SKM-1 treated with dmso at 0.1 percent for 144 hours (cell line): ENCODE measurements at regions not wholly inside any gene's neighbourhood (a gene's known extent, or its start where the extent isn't known, plus 50 kb on each side); places are given as distances from the start of the nearest gene placed in this dataset.

Source experiments
- DNase-seq: peaks from one replicate; lab custom pipeline; 2025; ENCODE audit not compliant: unreplicated experiment; lab: John Stamatoyannopoulos, UW

- DNase-seq: no peak
Measured at GRCh38 chr5:61949054-61949678, 356.8 kb upstream of the KIF2A start.

GRCh38 chr5:61949679-61950435 is 356.1 kb upstream of the KIF2A start:
- no peak for DNase-seq

GRCh38 chr5:61951295-61951694 is 354.7 kb upstream of the KIF2A start:
- DNase-seq: no peak

DNA sequence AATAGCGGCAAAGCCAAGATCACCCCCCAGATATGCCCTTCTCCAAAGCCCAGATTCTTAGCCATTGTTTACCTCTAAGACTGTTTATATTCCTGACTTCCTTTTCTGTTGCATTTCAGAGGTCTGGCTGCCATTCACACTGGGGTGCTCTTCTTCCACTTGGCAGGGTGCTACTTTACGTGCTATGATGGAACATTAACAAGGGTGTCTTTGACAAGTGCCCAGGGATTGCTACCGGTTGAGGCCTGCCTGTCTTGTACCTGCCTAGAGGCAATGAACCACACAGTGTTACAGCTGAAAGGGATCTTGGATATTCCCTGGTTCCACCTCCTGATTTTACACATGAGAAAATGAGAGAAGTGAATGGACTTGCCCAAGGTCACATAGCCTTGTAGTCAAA is 352.1 kb upstream of the KIF2A start:
- no peak for DNase-seq

- DNase-seq: no peak
Measured at GRCh38 chr5:61964201-61964600, 341.8 kb upstream of the KIF2A start.

- DNase-seq: no peak
Measured at GRCh38 chr5:61965069-61965468, 340.9 kb upstream of the KIF2A start.

DNA sequence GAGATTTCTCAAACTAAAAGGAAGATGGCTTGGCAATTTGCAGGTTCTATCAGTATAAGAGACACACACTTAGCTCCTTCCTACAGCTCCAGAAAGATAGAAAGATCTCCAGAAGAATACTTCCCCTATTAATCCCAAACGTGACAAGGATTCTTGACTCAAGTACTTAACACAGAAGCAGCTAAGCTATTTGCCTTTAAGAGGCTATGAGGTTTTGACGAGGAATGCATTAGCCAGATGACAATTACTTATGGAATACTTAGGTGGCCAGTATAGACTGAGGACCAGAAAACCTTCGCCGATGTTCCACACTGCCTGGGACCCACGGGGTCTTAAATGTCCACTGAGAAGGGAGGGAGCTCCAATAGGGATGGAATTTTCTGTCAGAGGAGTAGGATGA is 340.5 kb upstream of the KIF2A start:
- DNase-seq: no peak

DNA sequence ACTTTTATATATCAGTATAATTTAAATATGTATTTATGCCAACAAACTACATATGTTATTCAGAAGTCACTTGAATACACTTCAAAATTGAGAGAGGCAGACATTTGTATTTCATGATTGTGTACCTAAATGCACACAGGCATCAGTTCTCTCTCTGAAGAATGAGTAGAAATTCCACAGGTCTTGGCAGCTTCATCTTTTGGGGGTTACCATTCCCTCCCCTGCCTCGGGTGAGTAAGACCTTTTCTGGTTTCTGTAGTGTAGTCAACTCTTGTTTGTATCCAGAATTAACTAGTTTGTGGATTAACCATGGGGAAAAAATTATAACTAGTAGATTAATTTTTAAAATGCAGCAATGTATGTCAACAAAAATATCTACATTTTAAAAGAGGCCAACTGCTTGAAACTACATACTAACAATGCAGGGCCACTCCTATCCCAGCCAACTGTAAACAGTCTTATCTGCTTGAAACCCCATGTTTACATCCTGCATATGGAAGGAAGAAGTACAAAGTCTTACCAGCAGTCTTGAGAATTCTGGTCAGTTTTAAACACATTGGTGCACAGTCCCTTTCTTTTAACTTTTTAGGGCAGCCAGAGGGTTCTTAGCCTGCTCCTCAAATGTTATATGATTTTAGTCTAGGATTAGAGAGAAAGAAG is 339.6 kb upstream of the KIF2A start:
- no peak for DNase-seq

- no peak for DNase-seq
Measured at GRCh38 chr5:61966997-61967396, 339.0 kb upstream of the KIF2A start.

DNA sequence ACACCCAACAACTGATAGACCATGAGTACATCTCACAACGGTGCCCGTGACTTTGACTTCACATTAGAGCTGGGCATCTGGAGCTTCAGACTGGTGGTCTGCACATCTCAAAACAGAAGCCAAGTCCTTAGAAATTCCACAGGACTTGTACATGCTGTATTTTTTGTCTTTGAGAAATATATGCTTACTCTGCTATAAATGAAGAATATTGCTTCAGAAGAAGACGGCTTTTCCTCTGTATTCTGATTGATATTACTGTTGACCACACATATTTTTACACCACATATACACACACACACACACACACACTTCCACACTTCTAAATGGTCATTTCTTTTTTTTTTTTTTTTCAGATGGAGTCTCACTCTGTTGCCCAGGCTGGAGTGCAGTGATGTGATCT is 338.3 kb upstream of the KIF2A start:
- no peak for DNase-seq

- no peak for DNase-seq
Measured at GRCh38 chr5:61969347-61969746, 336.7 kb upstream of the KIF2A start.

GRCh38 chr5:61969755-61970154 is 336.3 kb upstream of the KIF2A start:
- no peak for DNase-seq

- DNase-seq: no peak
Measured at GRCh38 chr5:61970218-61970617, 335.8 kb upstream of the KIF2A start.

DNA sequence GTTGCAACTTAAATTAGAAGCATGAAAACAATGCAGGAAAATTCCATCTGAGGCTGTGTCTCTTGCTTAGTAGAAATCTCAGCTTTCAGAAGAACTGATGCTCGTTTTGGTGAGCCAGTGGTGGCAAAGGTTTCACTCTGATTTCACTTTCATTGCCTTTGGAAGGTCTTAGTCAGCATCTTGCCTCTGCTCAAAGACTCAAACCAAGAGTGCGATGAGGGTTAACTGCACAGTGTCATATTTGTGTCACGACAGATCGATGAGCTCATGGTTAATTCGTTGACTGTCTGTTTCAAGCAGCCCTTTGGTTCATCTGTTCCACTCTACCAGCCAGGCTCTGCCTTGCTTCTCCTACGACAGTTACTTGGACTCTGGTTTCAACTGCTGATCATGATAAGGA is 331.3 kb upstream of the KIF2A start:
- no peak for DNase-seq

DNA sequence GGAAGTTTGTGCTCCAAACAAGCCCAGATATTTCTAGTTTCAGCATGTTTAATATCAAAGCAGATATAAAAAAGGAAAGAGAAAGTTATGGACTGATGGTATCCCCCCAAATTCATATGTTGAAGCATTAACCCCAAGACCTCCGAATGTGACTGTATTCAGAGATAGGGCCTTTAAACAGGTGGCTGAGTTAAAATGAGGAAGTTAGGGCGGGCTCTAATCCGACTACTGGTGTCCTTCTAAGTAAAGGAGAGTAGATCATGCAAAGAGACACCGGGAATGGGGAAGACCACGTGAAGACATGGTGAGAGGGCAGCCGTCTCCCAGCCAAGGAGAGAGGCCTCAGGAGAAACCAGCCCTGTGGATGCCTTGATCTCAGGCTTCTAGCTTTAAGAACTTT is 324.1 kb upstream of the KIF2A start:
- no peak for DNase-seq

- no peak for DNase-seq
Measured at GRCh38 chr5:61991430-61991829, 314.6 kb upstream of the KIF2A start.

- DNase-seq: no peak
Measured at GRCh38 chr5:61991866-61992265, 314.1 kb upstream of the KIF2A start.

DNA sequence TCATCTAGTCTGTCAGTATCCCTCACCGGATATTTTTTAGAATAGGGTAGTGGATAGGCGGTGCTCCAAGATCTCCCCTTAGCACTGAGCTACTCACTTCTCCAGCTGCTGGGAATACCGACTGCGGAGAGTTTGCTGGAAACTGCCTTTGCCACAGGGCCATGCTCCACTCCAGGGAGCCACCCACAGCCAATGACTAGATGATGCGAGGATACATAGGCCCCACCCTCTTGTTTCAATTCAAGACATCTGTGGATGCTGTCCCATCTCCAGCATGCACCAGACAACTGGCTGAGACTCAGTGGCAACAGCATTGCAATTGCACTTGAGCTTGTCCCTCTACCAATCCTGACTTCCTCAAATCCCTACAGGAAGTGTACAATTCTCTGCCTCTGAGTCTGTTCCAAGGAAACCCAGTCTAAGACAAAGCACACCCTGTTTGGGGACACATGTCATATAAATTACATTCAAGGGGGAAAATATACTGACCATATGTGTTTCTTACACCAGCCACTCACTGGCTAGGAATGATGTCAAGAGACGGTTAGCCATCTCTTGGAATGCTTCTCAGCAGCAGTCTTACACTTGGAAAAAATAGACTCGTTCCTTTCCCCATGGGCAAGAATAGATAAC is 312.6 kb upstream of the KIF2A start:
- no peak for DNase-seq

DNA sequence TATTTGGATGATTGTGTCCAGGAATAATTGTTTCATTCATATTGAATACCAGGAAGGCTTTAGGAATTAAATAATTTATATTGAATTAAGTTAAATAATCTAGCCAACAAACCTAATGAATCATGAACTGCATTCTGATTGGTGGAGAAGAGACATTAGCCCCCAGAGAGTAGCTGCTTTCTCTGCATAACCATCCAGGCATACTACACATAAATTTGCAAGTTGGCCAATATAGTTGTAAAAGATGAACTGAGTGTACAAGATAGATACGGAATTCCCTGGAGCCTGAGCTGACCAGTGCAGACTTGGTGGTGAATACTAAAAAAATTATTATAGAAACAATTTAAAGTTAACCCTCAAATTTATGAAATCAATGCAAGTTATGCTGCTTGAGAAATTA is 311.8 kb upstream of the KIF2A start:
- no peak for DNase-seq

- DNase-seq: no peak
Measured at GRCh38 chr5:61995486-61995885, 310.5 kb upstream of the KIF2A start.

- DNase-seq: peak; percentile 19
Measured at GRCh38 chr5:61999371-61999770, 306.6 kb upstream of the KIF2A start.

- DNase-seq: no peak
Measured at GRCh38 chr5:62000646-62001045, 305.4 kb upstream of the KIF2A start.
